WTC11 (cell line): ENCODE measurements at regions not wholly inside any gene's neighbourhood (a gene's known extent, or its start where the extent isn't known, plus 50 kb on each side); places are given as distances from the start of the nearest gene placed in this dataset.

Experiments
- ATAC-seq: fragments of 200-7000 bp; cut with Tn5 transposase; 2 replicates; pipeline ENCODE4 v1.10.0; 2021; ENCODE audit warnings: mild to moderate bottlenecking, moderate library complexity
- CTCF ChIA-PET: fragments of 300-600 bp; sonication (Branson Sonifier 250); formaldehyde crosslinking; loops from one replicate; lab custom pipeline; 2021; ENCODE audit warnings: antibody characterized with exemption; lab: Charles Lee
- POLR2A ChIA-PET: fragments of 350-600 bp; sonication (Branson Sonifier 250); formaldehyde crosslinking; loops from one replicate; lab custom pipeline; 2021; ENCODE audit warnings: antibody characterized with exemption; lab: Charles Lee
- DNase-seq: peaks from one replicate; pipeline ENCODE4 v3.0.0; 2021; ENCODE audit warnings: low spot score
- H3K27ac Mint-ChIP-seq: 2 replicates; pipeline ENCODE4 v1.8.0; 2021; ENCODE audit warnings: mixed read lengths
- H3K27me3 Mint-ChIP-seq: 2 replicates; pipeline ENCODE4 v1.8.0; 2021; ENCODE audit warnings: low read depth, mild to moderate bottlenecking, moderate library complexity, mixed read lengths
- H3K36me3 Mint-ChIP-seq: 2 replicates; pipeline ENCODE4 v1.8.0; 2021; ENCODE audit warnings: mixed read lengths
- H3K4me1 Mint-ChIP-seq: 2 replicates; pipeline ENCODE4 v1.8.0; 2022; ENCODE audit warnings: mixed read lengths
- H3K4me3 Mint-ChIP-seq: 2 replicates; pipeline ENCODE4 v1.8.0; 2021; ENCODE audit warnings: mild to moderate bottlenecking, moderate library complexity, mixed read lengths
- H3K9me3 Mint-ChIP-seq: 2 replicates; pipeline ENCODE4 v1.8.0; 2021; ENCODE audit warnings: mixed read lengths
- ATF1 ChIP-seq: sonication (generic); formaldehyde crosslinking; IDR thresholded peaks from 2 replicates; pipeline ENCODE4 v1.8.1; 2023; ENCODE audit warnings: mild to moderate bottlenecking, moderate library complexity, missing genetic modification reagents
- CREM ChIP-seq: sonication (generic); formaldehyde crosslinking; IDR thresholded peaks from 2 replicates; pipeline ENCODE4 v1.8.1; 2022; ENCODE audit warnings: mild to moderate bottlenecking, missing genetic modification reagents, moderate library complexity
- ERG ChIP-seq: fragments of 250-450 bp; sonication (Bioruptor Pico); IDR thresholded peaks from 2 replicates; pipeline ENCODE4 v1.8.0; 2021; ENCODE audit warnings: mild to moderate bottlenecking
- ESRRA ChIP-seq: sonication (generic); formaldehyde crosslinking; IDR thresholded peaks from 2 replicates; pipeline ENCODE4 v1.8.1; 2022; ENCODE audit warnings: mild to moderate bottlenecking, missing genetic modification reagents, borderline replicate concordance
- JAZF1 ChIP-seq: fragments of 250-450 bp; sonication (Bioruptor Pico); IDR thresholded peaks from 2 replicates; pipeline ENCODE4 v1.9.0; 2021; ENCODE audit warnings: moderate library complexity, mild to moderate bottlenecking, inconsistent platforms
- KAT7 ChIP-seq: sonication (generic); formaldehyde crosslinking; IDR thresholded peaks from 2 replicates; pipeline ENCODE4 v1.8.1; 2023; ENCODE audit warnings: missing genetic modification reagents, mild to moderate bottlenecking, borderline replicate concordance
- NFATC4 ChIP-seq: fragments of 250-450 bp; sonication (Bioruptor Pico); IDR thresholded peaks from 2 replicates; pipeline ENCODE4 v1.9.0; 2021; ENCODE audit warnings: mild to moderate bottlenecking
- NR1H2 ChIP-seq: sonication (generic); formaldehyde crosslinking; IDR thresholded peaks from 2 replicates; pipeline ENCODE4 v1.9.0; 2021; ENCODE audit warnings: mild to moderate bottlenecking, moderate library complexity, missing genetic modification reagents
- NR2C2 ChIP-seq: sonication (generic); formaldehyde crosslinking; IDR thresholded peaks from 2 replicates; pipeline ENCODE4 v1.8.0; 2022; ENCODE audit warnings: mild to moderate bottlenecking, missing genetic modification reagents
- PREB ChIP-seq: sonication (generic); formaldehyde crosslinking; IDR thresholded peaks from 2 replicates; pipeline ENCODE4 v1.8.1; 2022; ENCODE audit warnings: mild to moderate bottlenecking, missing genetic modification reagents, moderate library complexity, borderline replicate concordance
- PRRX2 ChIP-seq: fragments of 250-450 bp; sonication (Bioruptor Pico); IDR thresholded peaks from 2 replicates; pipeline ENCODE4 v1.8.0; 2021; ENCODE audit warnings: mild to moderate bottlenecking
- SOX15 ChIP-seq: fragments of 250-450 bp; sonication (Bioruptor Pico); IDR thresholded peaks from 2 replicates; pipeline ENCODE4 v1.9.0; 2021; ENCODE audit warnings: mild to moderate bottlenecking
- USF2 ChIP-seq: sonication (generic); formaldehyde crosslinking; IDR thresholded peaks from 2 replicates; pipeline ENCODE4 v1.8.1; 2023; ENCODE audit warnings: mild to moderate bottlenecking, missing genetic modification reagents, moderate library complexity
- ZBTB21 ChIP-seq: sonication (generic); formaldehyde crosslinking; IDR thresholded peaks from 2 replicates; pipeline ENCODE4 v1.8.1; 2023; ENCODE audit warnings: mild to moderate bottlenecking, missing genetic modification reagents, borderline replicate concordance
- ZNF317 ChIP-seq: sonication (generic); formaldehyde crosslinking; IDR thresholded peaks from 2 replicates; pipeline ENCODE4 v1.8.1; 2023; ENCODE audit warnings: low read depth, mild to moderate bottlenecking, moderate library complexity, missing genetic modification reagents, borderline replicate concordance
- ZNF671 ChIP-seq: fragments of 250-450 bp; sonication (Bioruptor Pico); IDR thresholded peaks from 2 replicates; pipeline ENCODE4 v1.8.0; 2021; ENCODE audit warnings: mild to moderate bottlenecking
- TF ChIP-seq, protein P1 (sequence below): sonication (generic); formaldehyde crosslinking; IDR thresholded peaks from 2 replicates; pipeline ENCODE4 v1.8.1; 2023; ENCODE audit warnings: mild to moderate bottlenecking, missing genetic modification reagents, borderline replicate concordance
- TF ChIP-seq, protein P2 (sequence below): sonication (generic); formaldehyde crosslinking; IDR thresholded peaks from 2 replicates; pipeline ENCODE4 v1.8.1; 2022; ENCODE audit warnings: missing genetic modification reagents, borderline replicate concordance

DNA sequence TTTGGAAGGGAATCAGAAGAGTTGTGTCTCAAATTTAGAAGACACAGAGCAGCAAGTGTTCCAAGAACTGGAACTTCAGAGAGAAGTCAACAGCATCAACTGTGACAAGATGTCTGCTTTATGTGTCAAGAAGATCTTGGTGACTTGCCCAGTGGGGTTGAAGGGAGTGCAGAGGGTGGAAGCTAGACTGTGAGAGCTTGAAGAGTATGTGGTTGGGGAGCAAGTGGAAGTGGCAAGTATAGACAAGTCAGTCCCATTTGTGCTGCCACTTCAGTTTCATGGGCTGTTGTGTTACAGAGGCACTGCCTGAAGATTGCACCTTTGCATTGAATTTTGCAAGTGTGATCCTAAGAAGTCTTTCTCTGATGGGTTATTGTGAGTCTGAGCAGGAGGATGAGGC, 68.7 kb upstream of the MC2R start:
- POLR2A ChIA-PET, result no interaction called here
- Mint-ChIP-seq H3K36me3 (peaks cover 16% of the 10 kb centered on the region), H3K27ac (no peak overlapping the region)

GRCh38 chr18:13983506-13983905, 68.2 kb upstream of the MC2R start:
- ChIA-PET POLR2A (no interaction called here), CTCF (interaction anchor here (0.6 to 2.4 kb wide), 3 partner anchors 90 to 286 kb away, joined by 3 to 13 read pairs (median 8); no protein-coding TSS in a partner anchor)
- ATAC-seq (no peak), DNase-seq (no peak)
- H3K4me3 Mint-ChIP-seq, result no peak overlapping the region
- no peak overlapping the region for H3K27ac Mint-ChIP-seq
- peaks cover 16% of the 10 kb centered on the region for H3K36me3 Mint-ChIP-seq
- TF ChIP-seq CREM (CRISPR knock-in tag) (no peak), ZNF317 (no peak), ESRRA (no peak), KAT7 (CRISPR knock-in tag) (no peak), JAZF1 (CRISPR knock-in tag) (no peak), ERG (CRISPR knock-in tag) (no peak), NR2C2 (CRISPR knock-in tag) (no peak), USF2 (CRISPR knock-in tag) (no peak), PREB (CRISPR knock-in tag) (no peak), ATF1 (CRISPR knock-in tag) (no peak), NR1H2 (CRISPR knock-in tag) (no peak), NFATC4 (CRISPR knock-in tag) (no peak)
- TF ChIP-seq, protein P1, sequence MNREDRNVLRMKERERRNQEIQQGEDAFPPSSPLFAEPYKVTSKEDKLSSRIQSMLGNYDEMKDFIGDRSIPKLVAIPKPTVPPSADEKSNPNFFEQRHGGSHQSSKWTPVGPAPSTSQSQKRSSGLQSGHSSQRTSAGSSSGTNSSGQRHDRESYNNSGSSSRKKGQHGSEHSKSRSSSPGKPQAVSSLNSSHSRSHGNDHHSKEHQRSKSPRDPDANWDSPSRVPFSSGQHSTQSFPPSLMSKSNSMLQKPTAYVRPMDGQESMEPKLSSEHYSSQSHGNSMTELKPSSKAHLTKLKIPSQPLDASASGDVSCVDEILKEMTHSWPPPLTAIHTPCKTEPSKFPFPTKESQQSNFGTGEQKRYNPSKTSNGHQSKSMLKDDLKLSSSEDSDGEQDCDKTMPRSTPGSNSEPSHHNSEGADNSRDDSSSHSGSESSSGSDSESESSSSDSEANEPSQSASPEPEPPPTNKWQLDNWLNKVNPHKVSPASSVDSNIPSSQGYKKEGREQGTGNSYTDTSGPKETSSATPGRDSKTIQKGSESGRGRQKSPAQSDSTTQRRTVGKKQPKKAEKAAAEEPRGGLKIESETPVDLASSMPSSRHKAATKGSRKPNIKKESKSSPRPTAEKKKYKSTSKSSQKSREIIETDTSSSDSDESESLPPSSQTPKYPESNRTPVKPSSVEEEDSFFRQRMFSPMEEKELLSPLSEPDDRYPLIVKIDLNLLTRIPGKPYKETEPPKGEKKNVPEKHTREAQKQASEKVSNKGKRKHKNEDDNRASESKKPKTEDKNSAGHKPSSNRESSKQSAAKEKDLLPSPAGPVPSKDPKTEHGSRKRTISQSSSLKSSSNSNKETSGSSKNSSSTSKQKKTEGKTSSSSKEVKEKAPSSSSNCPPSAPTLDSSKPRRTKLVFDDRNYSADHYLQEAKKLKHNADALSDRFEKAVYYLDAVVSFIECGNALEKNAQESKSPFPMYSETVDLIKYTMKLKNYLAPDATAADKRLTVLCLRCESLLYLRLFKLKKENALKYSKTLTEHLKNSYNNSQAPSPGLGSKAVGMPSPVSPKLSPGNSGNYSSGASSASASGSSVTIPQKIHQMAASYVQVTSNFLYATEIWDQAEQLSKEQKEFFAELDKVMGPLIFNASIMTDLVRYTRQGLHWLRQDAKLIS (CRISPR knock-in tag), result no peak
- peaks cover 39% of the 10 kb centered on the region for H3K9me3 Mint-ChIP-seq
- peaks cover 20% of the 10 kb centered on the region for H3K27me3 Mint-ChIP-seq
- peaks cover 28% of the 10 kb centered on the region for H3K4me1 Mint-ChIP-seq

More for the DNA sequence above, 68.7 kb upstream of the MC2R start:
- H3K4me3 Mint-ChIP-seq, result no peak overlapping the region
- peaks cover 39% of the 10 kb centered on the region for H3K9me3 Mint-ChIP-seq
- TF ChIP-seq, protein P2, sequence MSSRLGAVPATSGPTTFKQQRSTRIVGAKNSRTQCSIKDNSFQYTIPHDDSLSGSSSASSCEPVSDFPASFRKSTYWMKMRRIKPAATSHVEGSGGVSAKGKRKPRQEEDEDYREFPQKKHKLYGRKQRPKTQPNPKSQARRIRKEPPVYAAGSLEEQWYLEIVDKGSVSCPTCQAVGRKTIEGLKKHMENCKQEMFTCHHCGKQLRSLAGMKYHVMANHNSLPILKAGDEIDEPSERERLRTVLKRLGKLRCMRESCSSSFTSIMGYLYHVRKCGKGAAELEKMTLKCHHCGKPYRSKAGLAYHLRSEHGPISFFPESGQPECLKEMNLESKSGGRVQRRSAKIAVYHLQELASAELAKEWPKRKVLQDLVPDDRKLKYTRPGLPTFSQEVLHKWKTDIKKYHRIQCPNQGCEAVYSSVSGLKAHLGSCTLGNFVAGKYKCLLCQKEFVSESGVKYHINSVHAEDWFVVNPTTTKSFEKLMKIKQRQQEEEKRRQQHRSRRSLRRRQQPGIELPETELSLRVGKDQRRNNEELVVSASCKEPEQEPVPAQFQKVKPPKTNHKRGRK, result no peak
- TF ChIP-seq NFATC4 (CRISPR knock-in tag) (no peak), PRRX2 (CRISPR knock-in tag) (no peak), SOX15 (CRISPR knock-in tag) (no peak), ZBTB21 (CRISPR knock-in tag) (no peak), USF2 (CRISPR knock-in tag) (no peak), NR2C2 (CRISPR knock-in tag) (no peak), ZNF671 (no peak)
- DNase-seq (no peak), ATAC-seq (no peak)
- CTCF ChIA-PET, result interaction anchor here (2.4 kb wide), 1 partner anchor 171 kb away, joined by 13 read pairs; no protein-coding TSS in a partner anchor
- peaks cover 29% of the 10 kb centered on the region for H3K4me1 Mint-ChIP-seq
- H3K27me3 Mint-ChIP-seq, result peaks cover 20% of the 10 kb centered on the region
